ENCODE measurements at regions not wholly inside any gene's neighbourhood (a gene's known extent, or its start where the extent isn't known, plus 50 kb on each side); places are given as distances from the start of the nearest gene placed in this dataset.

DNA sequence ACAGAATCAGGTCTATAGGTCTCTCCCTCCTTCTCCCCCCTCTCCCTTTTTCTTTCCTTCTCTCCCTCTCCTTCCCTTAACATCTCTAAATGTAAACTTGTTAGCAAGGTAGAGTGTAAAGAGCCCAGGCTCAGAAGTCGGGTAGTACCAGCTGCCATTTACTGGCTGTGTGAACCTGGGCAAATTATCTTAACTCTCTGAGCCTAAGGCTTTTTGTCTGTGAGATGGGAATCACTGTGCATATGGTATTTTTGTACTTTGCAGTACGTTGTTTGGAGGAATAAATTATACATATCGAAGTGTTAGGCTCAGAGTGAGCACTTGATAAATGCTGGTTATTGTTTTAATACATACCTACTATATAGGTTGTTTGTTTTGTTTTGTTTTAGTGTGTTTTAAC, 154.0 kb downstream of the RBMX2 start (continued):
- TF ChIP-seq RAD21 (IDR thresholded peaks at IDR 0.05; ENCODE audit: low read depth) = no peak
- TF ChIP-seq, protein P1, sequence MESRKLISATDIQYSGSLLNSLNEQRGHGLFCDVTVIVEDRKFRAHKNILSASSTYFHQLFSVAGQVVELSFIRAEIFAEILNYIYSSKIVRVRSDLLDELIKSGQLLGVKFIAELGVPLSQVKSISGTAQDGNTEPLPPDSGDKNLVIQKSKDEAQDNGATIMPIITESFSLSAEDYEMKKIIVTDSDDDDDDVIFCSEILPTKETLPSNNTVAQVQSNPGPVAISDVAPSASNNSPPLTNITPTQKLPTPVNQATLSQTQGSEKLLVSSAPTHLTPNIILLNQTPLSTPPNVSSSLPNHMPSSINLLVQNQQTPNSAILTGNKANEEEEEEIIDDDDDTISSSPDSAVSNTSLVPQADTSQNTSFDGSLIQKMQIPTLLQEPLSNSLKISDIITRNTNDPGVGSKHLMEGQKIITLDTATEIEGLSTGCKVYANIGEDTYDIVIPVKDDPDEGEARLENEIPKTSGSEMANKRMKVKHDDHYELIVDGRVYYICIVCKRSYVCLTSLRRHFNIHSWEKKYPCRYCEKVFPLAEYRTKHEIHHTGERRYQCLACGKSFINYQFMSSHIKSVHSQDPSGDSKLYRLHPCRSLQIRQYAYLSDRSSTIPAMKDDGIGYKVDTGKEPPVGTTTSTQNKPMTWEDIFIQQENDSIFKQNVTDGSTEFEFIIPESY (IDR thresholded peaks at IDR 0.05; ENCODE audit: extremely low read depth, insufficient replicate concordance, low read length) = no peak
- TF ChIP-seq EZH2 (IDR thresholded peaks at IDR 0.05) = no peak
- no peak for TF ChIP-seq POLR2AphosphoS5 (IDR thresholded peaks at IDR 0.05; ENCODE audit: low read depth, low read length)
- no peak for TF ChIP-seq ZFX (IDR thresholded peaks at IDR 0.05)
- TF ChIP-seq CEBPB (IDR thresholded peaks at IDR 0.05; ENCODE audit: low read depth) = no peak
- TF ChIP-seq SRF (IDR thresholded peaks at IDR 0.05; ENCODE audit: low read depth) = no peak
- no peak for TF ChIP-seq ELF1 (IDR thresholded peaks at IDR 0.05; ENCODE audit: borderline replicate concordance, low read depth)

DNA sequence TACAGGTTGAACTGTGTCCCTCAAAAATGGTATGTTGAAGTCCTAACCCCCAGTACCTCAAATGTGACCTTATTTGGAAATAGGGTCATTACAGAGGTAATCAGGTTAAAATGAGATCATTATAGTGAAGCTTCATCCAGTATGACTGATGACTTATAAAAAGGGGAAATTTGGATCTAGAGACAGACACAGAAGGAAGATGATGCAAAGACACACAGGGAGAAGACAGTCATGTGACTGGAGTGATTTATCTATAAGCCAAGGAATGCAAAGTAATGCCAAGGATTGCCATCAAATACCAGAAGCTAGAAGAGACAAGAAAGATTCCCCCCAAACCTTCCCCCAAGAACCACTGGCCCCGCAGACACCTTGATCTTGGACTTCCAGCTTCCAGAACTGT, 155.2 kb downstream of the RBMX2 start:
- no peaks in the 10 kb centered on the region for H3K79me2 ChIP-seq (ENCODE audit: insufficient read depth, low read length)
- ChIA-PET CTCF (no interaction called here), RAD21 (ENCODE audit: low non-redundant PET in 1 of 2, low total read pairs in 2 of 2, uncharacterized antibody in 2 of 2, unreplicated experiment in 2 of 2) (no interaction called here), POLR2A (no interaction called here)
- H3K9ac ChIP-seq (ENCODE audit: low read length) = no peak overlapping the region
- DNase-seq (ENCODE audit: low read depth, low spot score) (no peak), ATAC-seq (no peak)
- TF ChIP-seq TCF7L2 (IDR thresholded peaks at IDR 0.05; ENCODE audit: borderline replicate concordance, extremely low read depth, insufficient read depth, insufficient read length) (no peak), RAD21 (IDR thresholded peaks at IDR 0.05; ENCODE audit: low read depth) (no peak), EGR1 (IDR thresholded peaks at IDR 0.05; ENCODE audit: low read depth) (no peak), JUND (IDR thresholded peaks at IDR 0.05) (no peak), POLR2AphosphoS5 (IDR thresholded peaks at IDR 0.05; ENCODE audit: low read depth, low read length) (no peak), YY1 (IDR thresholded peaks at IDR 0.05; ENCODE audit: extremely low read depth, insufficient replicate concordance, low read depth, low read length) (no peak), EZH2 (IDR thresholded peaks at IDR 0.05) (no peak), POLR2A (IDR thresholded peaks at IDR 0.05; ENCODE audit: borderline replicate concordance, extremely low read depth, insufficient read depth, insufficient read length) (no peak)
- TF ChIP-seq, protein P2, sequence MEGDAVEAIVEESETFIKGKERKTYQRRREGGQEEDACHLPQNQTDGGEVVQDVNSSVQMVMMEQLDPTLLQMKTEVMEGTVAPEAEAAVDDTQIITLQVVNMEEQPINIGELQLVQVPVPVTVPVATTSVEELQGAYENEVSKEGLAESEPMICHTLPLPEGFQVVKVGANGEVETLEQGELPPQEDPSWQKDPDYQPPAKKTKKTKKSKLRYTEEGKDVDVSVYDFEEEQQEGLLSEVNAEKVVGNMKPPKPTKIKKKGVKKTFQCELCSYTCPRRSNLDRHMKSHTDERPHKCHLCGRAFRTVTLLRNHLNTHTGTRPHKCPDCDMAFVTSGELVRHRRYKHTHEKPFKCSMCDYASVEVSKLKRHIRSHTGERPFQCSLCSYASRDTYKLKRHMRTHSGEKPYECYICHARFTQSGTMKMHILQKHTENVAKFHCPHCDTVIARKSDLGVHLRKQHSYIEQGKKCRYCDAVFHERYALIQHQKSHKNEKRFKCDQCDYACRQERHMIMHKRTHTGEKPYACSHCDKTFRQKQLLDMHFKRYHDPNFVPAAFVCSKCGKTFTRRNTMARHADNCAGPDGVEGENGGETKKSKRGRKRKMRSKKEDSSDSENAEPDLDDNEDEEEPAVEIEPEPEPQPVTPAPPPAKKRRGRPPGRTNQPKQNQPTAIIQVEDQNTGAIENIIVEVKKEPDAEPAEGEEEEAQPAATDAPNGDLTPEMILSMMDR (IDR thresholded peaks at IDR 0.05 in 2 of 3, conservative IDR thresholded peaks at IDR 0.05 in 1 of 3; ENCODE audit: borderline replicate concordance in 1 of 3, insufficient read depth in 1 of 3, low read depth in 2 of 3, low read length in 2 of 3) = no peak
- TF ChIP-seq, protein P3, sequence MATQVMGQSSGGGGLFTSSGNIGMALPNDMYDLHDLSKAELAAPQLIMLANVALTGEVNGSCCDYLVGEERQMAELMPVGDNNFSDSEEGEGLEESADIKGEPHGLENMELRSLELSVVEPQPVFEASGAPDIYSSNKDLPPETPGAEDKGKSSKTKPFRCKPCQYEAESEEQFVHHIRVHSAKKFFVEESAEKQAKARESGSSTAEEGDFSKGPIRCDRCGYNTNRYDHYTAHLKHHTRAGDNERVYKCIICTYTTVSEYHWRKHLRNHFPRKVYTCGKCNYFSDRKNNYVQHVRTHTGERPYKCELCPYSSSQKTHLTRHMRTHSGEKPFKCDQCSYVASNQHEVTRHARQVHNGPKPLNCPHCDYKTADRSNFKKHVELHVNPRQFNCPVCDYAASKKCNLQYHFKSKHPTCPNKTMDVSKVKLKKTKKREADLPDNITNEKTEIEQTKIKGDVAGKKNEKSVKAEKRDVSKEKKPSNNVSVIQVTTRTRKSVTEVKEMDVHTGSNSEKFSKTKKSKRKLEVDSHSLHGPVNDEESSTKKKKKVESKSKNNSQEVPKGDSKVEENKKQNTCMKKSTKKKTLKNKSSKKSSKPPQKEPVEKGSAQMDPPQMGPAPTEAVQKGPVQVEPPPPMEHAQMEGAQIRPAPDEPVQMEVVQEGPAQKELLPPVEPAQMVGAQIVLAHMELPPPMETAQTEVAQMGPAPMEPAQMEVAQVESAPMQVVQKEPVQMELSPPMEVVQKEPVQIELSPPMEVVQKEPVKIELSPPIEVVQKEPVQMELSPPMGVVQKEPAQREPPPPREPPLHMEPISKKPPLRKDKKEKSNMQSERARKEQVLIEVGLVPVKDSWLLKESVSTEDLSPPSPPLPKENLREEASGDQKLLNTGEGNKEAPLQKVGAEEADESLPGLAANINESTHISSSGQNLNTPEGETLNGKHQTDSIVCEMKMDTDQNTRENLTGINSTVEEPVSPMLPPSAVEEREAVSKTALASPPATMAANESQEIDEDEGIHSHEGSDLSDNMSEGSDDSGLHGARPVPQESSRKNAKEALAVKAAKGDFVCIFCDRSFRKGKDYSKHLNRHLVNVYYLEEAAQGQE (IDR thresholded peaks at IDR 0.05; ENCODE audit: low read depth) = no peak
- TF ChIP-seq, protein P4, sequence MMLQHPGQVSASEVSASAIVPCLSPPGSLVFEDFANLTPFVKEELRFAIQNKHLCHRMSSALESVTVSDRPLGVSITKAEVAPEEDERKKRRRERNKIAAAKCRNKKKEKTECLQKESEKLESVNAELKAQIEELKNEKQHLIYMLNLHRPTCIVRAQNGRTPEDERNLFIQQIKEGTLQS (IDR thresholded peaks at IDR 0.05) = no peak
- H2AFZ ChIP-seq (ENCODE audit: low read depth, low read length, poor library complexity, severe bottlenecking) = no peak overlapping the region
- H3K4me3 ChIP-seq (replicated peaks in 1 of 2; ENCODE audit: low read depth in 1 of 2, low read length in 2 of 2) = no peak overlapping the region
- no peaks in the 10 kb centered on the region for H3K9me3 ChIP-seq (ENCODE audit: control insufficient read depth in 1 of 2, insufficient read depth in 1 of 2, low read depth in 1 of 2, low read length in 2 of 2)
- H3K27me3 ChIP-seq (ENCODE audit: insufficient read depth, low read length) = 0 out of 2 replicates have a peak, but pooled peaks cover 2% of the 10 kb centered on the region
- no TSS peak for BruUV-seq (replicated peaks)
- H3K36me3 ChIP-seq (ENCODE audit: control insufficient read depth in 1 of 2, insufficient read depth in 2 of 2, low read length in 2 of 2) = no peaks in the 10 kb centered on the region
- no peak overlapping the region for H3K27ac ChIP-seq (ENCODE audit: low read depth, low read length)
- H3K4me1 ChIP-seq (ENCODE audit: control insufficient read depth in 1 of 2, insufficient read depth in 2 of 2, low read length in 2 of 2) = no peaks in the 10 kb centered on the region
- H3K4me2 ChIP-seq (ENCODE audit: low read length) = no peak overlapping the region
- no peaks in the 10 kb centered on the region for H4K20me1 ChIP-seq (ENCODE audit: insufficient read depth)
- intact Hi-C loops (cut with micrococcal nuclease) = no loop called here
- no peaks in the 10 kb centered on the region for H3K9me2 ChIP-seq (ENCODE audit: insufficient read depth)
